ENCODE measurements at regions not wholly inside any gene's neighbourhood (a gene's known extent, or its start where the extent isn't known, plus 50 kb on each side); places are given as distances from the start of the nearest gene placed in this dataset.

DNA sequence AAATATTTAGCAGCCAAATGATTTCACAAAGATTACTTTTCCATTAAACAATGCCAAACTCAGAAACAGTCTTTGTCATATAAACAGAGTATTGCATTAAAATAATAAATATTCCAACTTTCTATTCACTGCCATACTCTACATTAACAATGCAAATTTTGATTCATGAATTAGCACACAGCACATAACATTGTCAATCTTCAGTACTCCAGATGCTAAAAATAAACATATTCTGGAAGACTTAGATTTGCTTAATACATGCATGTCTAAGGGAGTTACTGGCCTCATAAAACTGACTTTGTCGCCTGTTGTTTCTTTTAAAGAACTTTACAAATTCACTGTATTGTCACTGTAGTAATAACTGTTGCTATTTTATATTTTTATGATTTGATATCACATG, 131.6 kb downstream of the TMEM144 start:
- TF ChIP-seq, protein P1, sequence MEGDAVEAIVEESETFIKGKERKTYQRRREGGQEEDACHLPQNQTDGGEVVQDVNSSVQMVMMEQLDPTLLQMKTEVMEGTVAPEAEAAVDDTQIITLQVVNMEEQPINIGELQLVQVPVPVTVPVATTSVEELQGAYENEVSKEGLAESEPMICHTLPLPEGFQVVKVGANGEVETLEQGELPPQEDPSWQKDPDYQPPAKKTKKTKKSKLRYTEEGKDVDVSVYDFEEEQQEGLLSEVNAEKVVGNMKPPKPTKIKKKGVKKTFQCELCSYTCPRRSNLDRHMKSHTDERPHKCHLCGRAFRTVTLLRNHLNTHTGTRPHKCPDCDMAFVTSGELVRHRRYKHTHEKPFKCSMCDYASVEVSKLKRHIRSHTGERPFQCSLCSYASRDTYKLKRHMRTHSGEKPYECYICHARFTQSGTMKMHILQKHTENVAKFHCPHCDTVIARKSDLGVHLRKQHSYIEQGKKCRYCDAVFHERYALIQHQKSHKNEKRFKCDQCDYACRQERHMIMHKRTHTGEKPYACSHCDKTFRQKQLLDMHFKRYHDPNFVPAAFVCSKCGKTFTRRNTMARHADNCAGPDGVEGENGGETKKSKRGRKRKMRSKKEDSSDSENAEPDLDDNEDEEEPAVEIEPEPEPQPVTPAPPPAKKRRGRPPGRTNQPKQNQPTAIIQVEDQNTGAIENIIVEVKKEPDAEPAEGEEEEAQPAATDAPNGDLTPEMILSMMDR (IDR thresholded peaks at IDR 0.05; ENCODE audit: poor library complexity) = no peak
- TF ChIP-seq EZH2 (IDR thresholded peaks at IDR 0.05; ENCODE audit: borderline replicate concordance) = no peak
